ENCODE measurements at regions not wholly inside any gene's neighbourhood (a gene's known extent, or its start where the extent isn't known, plus 50 kb on each side); places are given as distances from the start of the nearest gene placed in this dataset.
A peak's percentile ranks its signal among the peaks of the same experiment; 100 is the strongest.

DNA sequence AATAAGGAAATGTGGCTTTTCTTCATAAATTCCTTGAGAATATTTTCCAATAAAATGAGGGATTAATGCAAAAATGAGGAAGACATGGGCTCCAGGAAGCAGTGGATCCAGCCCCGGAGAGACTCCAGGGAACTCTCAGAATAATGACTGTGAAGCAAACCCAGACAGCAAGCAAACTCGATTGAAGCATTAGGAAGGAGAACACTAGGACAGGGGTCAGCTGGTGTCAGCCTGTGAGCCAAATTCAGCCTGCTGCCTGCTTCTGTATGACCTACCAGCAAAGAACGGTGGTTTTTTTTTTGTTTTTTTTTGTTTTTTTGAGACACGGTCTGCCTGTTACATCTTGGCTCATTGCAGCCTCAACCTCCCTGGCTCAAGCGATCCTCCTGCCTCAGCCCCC is 133.9 kb upstream of the FOXN2 start:
- peak; percentile 3 for DNase-seq (ENCODE audit: low read depth)
- no peak overlapping the region for H3K4me3 ChIP-seq (ENCODE audit: control insufficient read depth, low read depth, low read length)
- TF ChIP-seq, protein P1, sequence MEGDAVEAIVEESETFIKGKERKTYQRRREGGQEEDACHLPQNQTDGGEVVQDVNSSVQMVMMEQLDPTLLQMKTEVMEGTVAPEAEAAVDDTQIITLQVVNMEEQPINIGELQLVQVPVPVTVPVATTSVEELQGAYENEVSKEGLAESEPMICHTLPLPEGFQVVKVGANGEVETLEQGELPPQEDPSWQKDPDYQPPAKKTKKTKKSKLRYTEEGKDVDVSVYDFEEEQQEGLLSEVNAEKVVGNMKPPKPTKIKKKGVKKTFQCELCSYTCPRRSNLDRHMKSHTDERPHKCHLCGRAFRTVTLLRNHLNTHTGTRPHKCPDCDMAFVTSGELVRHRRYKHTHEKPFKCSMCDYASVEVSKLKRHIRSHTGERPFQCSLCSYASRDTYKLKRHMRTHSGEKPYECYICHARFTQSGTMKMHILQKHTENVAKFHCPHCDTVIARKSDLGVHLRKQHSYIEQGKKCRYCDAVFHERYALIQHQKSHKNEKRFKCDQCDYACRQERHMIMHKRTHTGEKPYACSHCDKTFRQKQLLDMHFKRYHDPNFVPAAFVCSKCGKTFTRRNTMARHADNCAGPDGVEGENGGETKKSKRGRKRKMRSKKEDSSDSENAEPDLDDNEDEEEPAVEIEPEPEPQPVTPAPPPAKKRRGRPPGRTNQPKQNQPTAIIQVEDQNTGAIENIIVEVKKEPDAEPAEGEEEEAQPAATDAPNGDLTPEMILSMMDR (conservative IDR thresholded peaks at IDR 0.05; ENCODE audit: control insufficient read depth, insufficient read depth, low read depth, low read length) = no peak

- DNase-seq (ENCODE audit: low read depth) = no peak
- H3K4me3 ChIP-seq (ENCODE audit: control insufficient read depth, low read depth, low read length) = no peak overlapping the region
- TF ChIP-seq, protein P1 (conservative IDR thresholded peaks at IDR 0.05; ENCODE audit: control insufficient read depth, insufficient read depth, low read depth, low read length) = no peak
Measured at GRCh38 chr2:48183276-48183675, 131.2 kb upstream of the FOXN2 start.

DNA sequence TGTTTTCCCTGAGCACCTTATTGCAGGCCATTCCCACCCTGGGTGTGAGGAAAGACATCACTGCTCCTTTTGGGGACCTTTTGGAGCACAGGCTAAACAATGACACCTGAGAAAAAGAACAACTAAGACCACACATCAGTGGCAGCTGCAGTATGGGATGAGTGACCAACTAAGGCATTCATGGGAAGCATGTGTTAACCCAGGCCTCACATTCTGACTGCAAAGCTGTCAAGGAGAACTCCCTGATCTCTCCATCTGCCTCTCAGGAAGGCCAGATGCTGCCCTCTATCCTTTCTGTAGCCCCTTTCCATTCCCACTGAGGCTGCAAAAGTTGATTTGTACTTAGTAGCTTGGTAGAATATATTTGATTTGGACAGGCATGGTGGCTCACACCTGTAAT is 130.5 kb upstream of the FOXN2 start:
- DNase-seq (ENCODE audit: low read depth) = no peak
- TF ChIP-seq, protein P1 (conservative IDR thresholded peaks at IDR 0.05; ENCODE audit: control insufficient read depth, insufficient read depth, low read depth, low read length) = no peak
- no peak overlapping the region for H3K4me3 ChIP-seq (ENCODE audit: control insufficient read depth, low read depth, low read length)

DNA sequence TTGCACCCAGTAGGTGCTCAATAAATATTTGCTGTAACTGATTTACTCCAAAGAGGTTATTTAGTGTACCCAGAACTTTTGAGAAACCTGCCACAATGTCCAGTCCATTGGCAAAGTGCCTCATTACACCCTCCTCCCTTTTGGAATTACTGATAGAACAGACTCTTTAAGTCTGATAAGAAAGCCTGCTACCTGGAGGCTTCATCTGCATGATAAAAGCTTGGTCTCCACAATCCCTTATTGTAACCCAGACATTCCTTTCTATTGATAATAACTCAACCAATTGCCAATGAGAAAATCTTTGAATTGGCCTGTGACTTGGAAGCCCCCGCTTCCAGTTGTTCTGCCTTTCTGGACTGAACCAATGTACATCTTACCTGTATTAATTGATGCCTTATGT is 127.0 kb upstream of the FOXN2 start:
- no peak overlapping the region for H3K4me3 ChIP-seq (ENCODE audit: control insufficient read depth, low read depth, low read length)
- TF ChIP-seq, protein P1 (conservative IDR thresholded peaks at IDR 0.05; ENCODE audit: control insufficient read depth, insufficient read depth, low read depth, low read length) = no peak
- no peak for DNase-seq (ENCODE audit: low read depth)

- no peak for DNase-seq (ENCODE audit: low read depth)
- H3K4me3 ChIP-seq (ENCODE audit: control insufficient read depth, low read depth, low read length) = no peak overlapping the region
- TF ChIP-seq, protein P1 (conservative IDR thresholded peaks at IDR 0.05; ENCODE audit: control insufficient read depth, insufficient read depth, low read depth, low read length) = no peak
Measured at GRCh38 chr2:48189552-48190228, 124.8 kb upstream of the FOXN2 start.

- TF ChIP-seq, protein P1 (conservative IDR thresholded peaks at IDR 0.05; ENCODE audit: control insufficient read depth, insufficient read depth, low read depth, low read length) = no peak
- DNase-seq (ENCODE audit: low read depth) = no peak
- H3K4me3 ChIP-seq (ENCODE audit: control insufficient read depth, low read depth, low read length) = no peak overlapping the region
Measured at GRCh38 chr2:48190230-48190629, 124.3 kb upstream of the FOXN2 start.

DNA sequence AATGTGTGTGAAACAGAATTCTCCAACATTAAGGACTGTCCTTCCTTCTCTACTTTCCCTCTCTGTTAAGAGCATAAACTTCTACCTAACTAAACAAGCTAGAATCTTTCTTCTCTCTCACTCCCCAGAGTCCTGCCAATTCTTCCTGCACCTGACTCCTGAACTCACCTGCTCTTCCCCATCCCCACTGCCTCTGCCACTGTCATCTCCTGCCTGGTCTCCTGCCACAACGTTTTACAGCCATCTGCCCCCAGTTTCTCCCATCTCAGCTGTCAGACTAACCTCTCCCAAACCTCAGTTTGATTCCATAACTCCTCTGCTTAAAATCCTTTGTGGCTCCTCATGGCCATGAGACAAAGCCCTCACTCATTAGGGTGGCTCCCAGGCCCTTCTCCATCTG is 119.8 kb upstream of the FOXN2 start:
- DNase-seq (ENCODE audit: low read depth) = no peak
- TF ChIP-seq, protein P1 (conservative IDR thresholded peaks at IDR 0.05; ENCODE audit: control insufficient read depth, insufficient read depth, low read depth, low read length) = no peak
- no peak overlapping the region for H3K4me3 ChIP-seq (ENCODE audit: control insufficient read depth, low read depth, low read length)

Data from fibroblast of mammary gland (primary cell).